ENCODE measurements at regions not wholly inside any gene's neighbourhood (a gene's known extent, or its start where the extent isn't known, plus 50 kb on each side); places are given as distances from the start of the nearest gene placed in this dataset.

GRCh38 chr18:75815767-75816166 is 388.3 kb upstream of the SMIM21 start:
- POLR2A ChIA-PET: no interaction called here
- no peak for DNase-seq (ENCODE audit: extremely low spot score)
- TF ChIP-seq LEF1 (IDR thresholded peaks at IDR 0.05; ENCODE audit: borderline replicate concordance) (no peak), CTBP1 (IDR thresholded peaks at IDR 0.05; ENCODE audit: borderline replicate concordance) (no peak), ELF4 (IDR thresholded peaks at IDR 0.05) (no peak), SUZ12 (IDR thresholded peaks at IDR 0.05) (no peak), PKNOX1 (IDR thresholded peaks at IDR 0.05) (no peak), ARNT (IDR thresholded peaks at IDR 0.05) (no peak)
- CTCF ChIA-PET: no interaction called here

GRCh38 chr18:75812761-75813160 is 385.3 kb upstream of the SMIM21 start:
- DNase-seq (ENCODE audit: extremely low spot score): no peak
- TF ChIP-seq L3MBTL2 (conservative IDR thresholded peaks at IDR 0.05): no peak
- TF ChIP-seq CTBP1 (IDR thresholded peaks at IDR 0.05; ENCODE audit: borderline replicate concordance): no peak
- TF ChIP-seq PKNOX1 (IDR thresholded peaks at IDR 0.05): no peak
- TF ChIP-seq TARDBP (IDR thresholded peaks at IDR 0.05): no peak
- no peak for TF ChIP-seq FOXK2 (IDR thresholded peaks at IDR 0.05)
- TF ChIP-seq ARNT (IDR thresholded peaks at IDR 0.05): no peak
- no peak for TF ChIP-seq SUZ12 (IDR thresholded peaks at IDR 0.05)
- no peak for TF ChIP-seq SP1 (IDR thresholded peaks at IDR 0.05)
- CTCF ChIA-PET: no interaction called here
- POLR2A ChIA-PET: no interaction called here

GRCh38 chr18:75810961-75811551 is 383.6 kb upstream of the SMIM21 start:
- ChIA-PET CTCF (no interaction called here), POLR2A (no interaction called here)
- no peak for DNase-seq (ENCODE audit: extremely low spot score)
- TF ChIP-seq L3MBTL2 (conservative IDR thresholded peaks at IDR 0.05): no peak
- TF ChIP-seq TARDBP (IDR thresholded peaks at IDR 0.05): no peak
- TF ChIP-seq SP1 (IDR thresholded peaks at IDR 0.05): no peak

- ChIA-PET POLR2A (no interaction called here), CTCF (no interaction called here)
- TF ChIP-seq ARNT (IDR thresholded peaks at IDR 0.05): no peak
- TF ChIP-seq NFRKB (IDR thresholded peaks at IDR 0.05): no peak
- TF ChIP-seq SUZ12 (IDR thresholded peaks at IDR 0.05): no peak
- no peak for DNase-seq (ENCODE audit: extremely low spot score)
These were observed 383.0 kb upstream of the SMIM21 start for GRCh38 chr18:75810516-75810915.

- DNase-seq (ENCODE audit: extremely low spot score): no peak
- ChIA-PET CTCF (no interaction called here), POLR2A (no interaction called here)
- TF ChIP-seq ARNT (IDR thresholded peaks at IDR 0.05) (no peak), FOXK2 (IDR thresholded peaks at IDR 0.05) (no peak), PKNOX1 (IDR thresholded peaks at IDR 0.05) (peak; percentile 78), HDGF (IDR thresholded peaks at IDR 0.05; ENCODE audit: borderline replicate concordance) (no peak)
These were observed 382.4 kb upstream of the SMIM21 start for GRCh38 chr18:75809926-75810255.

GRCh38 chr18:75809151-75809925 is 381.8 kb upstream of the SMIM21 start:
- no peak for DNase-seq (ENCODE audit: extremely low spot score)
- ChIA-PET POLR2A (no interaction called here), CTCF (no interaction called here)
- TF ChIP-seq L3MBTL2 (conservative IDR thresholded peaks at IDR 0.05) (no peak), ELF4 (IDR thresholded peaks at IDR 0.05) (no peak), FOXM1 (IDR thresholded peaks at IDR 0.05; ENCODE audit: borderline replicate concordance) (no peak), ARNT (IDR thresholded peaks at IDR 0.05) (no peak), HDGF (IDR thresholded peaks at IDR 0.05; ENCODE audit: borderline replicate concordance) (no peak), SUZ12 (IDR thresholded peaks at IDR 0.05) (no peak), PKNOX1 (IDR thresholded peaks at IDR 0.05) (no peak), NFRKB (IDR thresholded peaks at IDR 0.05) (no peak)

- no peak for DNase-seq (ENCODE audit: extremely low spot score)
- POLR2A ChIA-PET: no interaction called here
- CTCF ChIA-PET: no interaction called here
- TF ChIP-seq HDGF (IDR thresholded peaks at IDR 0.05; ENCODE audit: borderline replicate concordance) (no peak), ZNF384 (IDR thresholded peaks at IDR 0.05) (no peak), FOXA1 (IDR thresholded peaks at IDR 0.05) (no peak), L3MBTL2 (conservative IDR thresholded peaks at IDR 0.05) (no peak), FOXK2 (IDR thresholded peaks at IDR 0.05) (no peak), ARNT (IDR thresholded peaks at IDR 0.05) (no peak), PKNOX1 (IDR thresholded peaks at IDR 0.05) (no peak), BHLHE40 (IDR thresholded peaks at IDR 0.05; ENCODE audit: borderline replicate concordance) (no peak), CTBP1 (IDR thresholded peaks at IDR 0.05; ENCODE audit: borderline replicate concordance) (no peak), LEF1 (IDR thresholded peaks at IDR 0.05; ENCODE audit: borderline replicate concordance) (no peak), TARDBP (IDR thresholded peaks at IDR 0.05) (no peak), SUZ12 (IDR thresholded peaks at IDR 0.05) (no peak), NFRKB (IDR thresholded peaks at IDR 0.05) (no peak), FOXM1 (IDR thresholded peaks at IDR 0.05; ENCODE audit: borderline replicate concordance) (no peak), ELF4 (IDR thresholded peaks at IDR 0.05) (no peak), SP1 (IDR thresholded peaks at IDR 0.05) (no peak)
These were observed 377.8 kb upstream of the SMIM21 start for GRCh38 chr18:75805265-75805664.
